Mesenchymal stem cell (in vitro differentiated cells and primary cell): ENCODE measurements at regions not wholly inside any gene's neighbourhood (a gene's known extent, or its start where the extent isn't known, plus 50 kb on each side); places are given as distances from the start of the nearest gene placed in this dataset.

Source experiments
- DNase-seq: peaks from one replicate; pipeline ENCODE4 v3.0.0-alpha.2; 2013
- H2AFZ ChIP-seq: one replicate; pipeline ENCODE4 v1.6.1; 2013; ENCODE audit warnings: low read depth, mild to moderate bottlenecking, control low read depth, inconsistent platforms, low read length, moderate library complexity
- H2AK5ac ChIP-seq: 2 replicates; pipeline ENCODE4 v1.6.1; 2013; ENCODE audit warnings: low read length, moderate library complexity, mild to moderate bottlenecking, inconsistent platforms; ENCODE audit not compliant: severe bottlenecking
- H2BK120ac ChIP-seq: one replicate; pipeline ENCODE4 v1.6.1; 2013; ENCODE audit warnings: low read depth, mild to moderate bottlenecking, inconsistent platforms, low read length, moderate library complexity
- H2BK12ac ChIP-seq, 2 experiments: one replicate each; pipeline ENCODE4 v1.6.1; 2013; ENCODE audit warnings: inconsistent platforms in 2 of 2, low read length in 2 of 2, mild to moderate bottlenecking in 2 of 2, moderate library complexity in 2 of 2, control low read depth in 1 of 2
- H2BK15ac ChIP-seq: one replicate; pipeline ENCODE4 v1.6.1; 2013; ENCODE audit warnings: mild to moderate bottlenecking, low read depth, inconsistent platforms; ENCODE audit not compliant: poor library complexity, severe bottlenecking
- H2BK5ac ChIP-seq: 2 replicates; pipeline ENCODE4 v1.6.1; 2013; ENCODE audit warnings: low read depth, mild to moderate bottlenecking, low read length, control low read depth, inconsistent platforms; ENCODE audit not compliant: poor library complexity, severe bottlenecking
- H3K14ac ChIP-seq, 2 experiments: one replicate each; pipeline ENCODE4 v1.6.1; 2013; ENCODE audit warnings: inconsistent platforms in 2 of 2, low read length in 2 of 2, control low read depth in 1 of 2, mild to moderate bottlenecking in 1 of 2, moderate library complexity in 1 of 2
- H3K18ac ChIP-seq, 2 experiments: one replicate each; pipeline ENCODE4 v1.6.1; 2013; ENCODE audit warnings: inconsistent platforms in 2 of 2, low read length in 2 of 2, control low read depth in 1 of 2, low read depth in 1 of 2, mild to moderate bottlenecking in 1 of 2
- H3K23ac ChIP-seq, 2 experiments: one replicate each; pipeline ENCODE4 v1.6.1; 2013; ENCODE audit warnings: inconsistent platforms in 2 of 2, low read length in 2 of 2, mild to moderate bottlenecking in 2 of 2, moderate library complexity in 2 of 2, control low read depth in 1 of 2
- H3K27ac ChIP-seq: 2 replicates; pipeline ENCODE4 v1.5.1; 2013; ENCODE audit warnings: mild to moderate bottlenecking, moderate library complexity, low read length, control low read depth, inconsistent platforms; ENCODE audit not compliant: poor library complexity, severe bottlenecking
- H3K27me3 ChIP-seq, 2 experiments: 2 replicates each; pipeline versions ENCODE4 v1.6.1 to v1.7.0; 2013; ENCODE audit warnings: low read length in 2 of 2, mild to moderate bottlenecking in 2 of 2, moderate library complexity in 2 of 2, control low read depth in 1 of 2, inconsistent platforms in 1 of 2; ENCODE audit not compliant: control insufficient read depth in 1 of 2, insufficient read depth in 1 of 2
- H3K36me3 ChIP-seq, 2 experiments: 2 replicates each; pipeline versions ENCODE4 v1.6.1 to v1.7.0; 2013; ENCODE audit warnings: low read length in 2 of 2, control low read depth in 1 of 2, inconsistent platforms in 1 of 2, low read depth in 1 of 2, mild to moderate bottlenecking in 1 of 2; ENCODE audit not compliant: insufficient read depth in 2 of 2, control insufficient read depth in 1 of 2
- H3K4ac ChIP-seq, 2 experiments: one replicate each; pipeline ENCODE4 v1.6.1; 2013; ENCODE audit warnings: inconsistent platforms in 2 of 2, low read length in 2 of 2, mild to moderate bottlenecking in 2 of 2, moderate library complexity in 2 of 2, control low read depth in 1 of 2, low read depth in 1 of 2
- H3K4me1 ChIP-seq: 2 replicates; pipeline ENCODE4 v1.6.1; 2013; ENCODE audit warnings: low read depth, low read length, control low read depth; ENCODE audit not compliant: control insufficient read depth, insufficient read depth
- H3K4me2 ChIP-seq: 2 replicates; pipeline ENCODE4 v1.6.1; 2013; ENCODE audit warnings: low read length, mild to moderate bottlenecking, inconsistent platforms; ENCODE audit not compliant: poor library complexity, severe bottlenecking
- H3K4me3 ChIP-seq, 2 experiments: 2 replicates each; pipeline versions ENCODE4 v1.5.1 to v1.7.0; 2013; ENCODE audit warnings: low read length in 2 of 2, mild to moderate bottlenecking in 2 of 2, control low read depth in 1 of 2, low read depth in 1 of 2; ENCODE audit not compliant: insufficient read depth in 1 of 2
- H3K79me1 ChIP-seq: replicated peaks from 2 replicates; pipeline ENCODE4 v1.6.1; 2013; ENCODE audit warnings: mild to moderate bottlenecking, control low read depth, low read length, inconsistent platforms; ENCODE audit not compliant: poor library complexity, severe bottlenecking
- H3K9ac ChIP-seq: 2 replicates; pipeline ENCODE4 v1.7.0; 2013; ENCODE audit warnings: mild to moderate bottlenecking, low read length, moderate library complexity
- H3K9me3 ChIP-seq: 2 replicates; pipeline ENCODE4 v1.7.0; 2013; ENCODE audit warnings: mild to moderate bottlenecking, low read length; ENCODE audit not compliant: control insufficient read depth
- H4K8ac ChIP-seq: one replicate; pipeline ENCODE4 v1.6.1; 2013; ENCODE audit warnings: inconsistent platforms, mild to moderate bottlenecking, low read length, moderate library complexity
- H4K91ac ChIP-seq: one replicate; pipeline ENCODE4 v1.6.1; 2013; ENCODE audit warnings: mild to moderate bottlenecking, low read length, inconsistent platforms
- WGBS: methylation state at CpG from one replicate; pipeline ENCODE4 v1.1.7; 2013; ENCODE audit warnings: mixed read lengths; 5-methylcytosine and 5-hydroxymethylcytosine counted together

DNA sequence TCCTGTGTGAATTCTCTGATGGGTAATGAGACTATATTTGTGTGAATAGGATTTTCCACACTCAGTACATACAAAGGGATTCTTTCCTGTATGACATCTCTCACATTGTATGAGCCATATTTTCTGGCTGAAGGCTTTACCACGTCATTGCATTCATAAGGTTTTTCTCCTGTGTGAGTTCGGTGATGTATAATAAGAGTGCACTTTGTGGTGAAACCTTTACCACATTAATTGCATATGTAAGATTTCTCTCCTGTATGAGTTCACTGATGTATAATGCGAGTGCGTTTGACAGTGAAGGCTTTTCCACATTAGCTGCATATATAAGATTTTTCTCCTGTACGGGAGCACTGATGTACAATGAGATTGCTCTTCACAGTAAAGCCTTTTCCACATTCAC lies 455.4 kb upstream of the CNTN5 start:
- H3K27me3 ChIP-seq = no peaks in the 10 kb centered on the region
- H3K4me1 ChIP-seq = no peaks in the 10 kb centered on the region
- no peak overlapping the region for H3K4me3 ChIP-seq
- H3K4me2 ChIP-seq = no peak overlapping the region
- no peak overlapping the region for H3K27ac ChIP-seq
- WGBS = no CpG with 5 or more reads among the region's 5 CpGs
- H2AK5ac ChIP-seq = no peak overlapping the region
- H3K9me3 ChIP-seq = peaks cover 6% of the 10 kb centered on the region
- no peak overlapping the region for H3K18ac ChIP-seq
- no peak for DNase-seq
- no peak overlapping the region for H2BK15ac ChIP-seq
- no peaks in the 10 kb centered on the region for H3K36me3 ChIP-seq
- H3K23ac ChIP-seq = no peak overlapping the region
- no peak overlapping the region for H2BK120ac ChIP-seq
- no peaks in the 10 kb centered on the region for H3K79me1 ChIP-seq
- H3K9ac ChIP-seq = no peak overlapping the region
- H4K8ac ChIP-seq = no peak overlapping the region
- no peak overlapping the region for H2BK5ac ChIP-seq
- no peak overlapping the region for H3K4ac ChIP-seq
- H3K14ac ChIP-seq = no peak overlapping the region
- H2AFZ ChIP-seq = no peak overlapping the region
- no peak overlapping the region for H4K91ac ChIP-seq
- no peak overlapping the region for H2BK12ac ChIP-seq

DNA sequence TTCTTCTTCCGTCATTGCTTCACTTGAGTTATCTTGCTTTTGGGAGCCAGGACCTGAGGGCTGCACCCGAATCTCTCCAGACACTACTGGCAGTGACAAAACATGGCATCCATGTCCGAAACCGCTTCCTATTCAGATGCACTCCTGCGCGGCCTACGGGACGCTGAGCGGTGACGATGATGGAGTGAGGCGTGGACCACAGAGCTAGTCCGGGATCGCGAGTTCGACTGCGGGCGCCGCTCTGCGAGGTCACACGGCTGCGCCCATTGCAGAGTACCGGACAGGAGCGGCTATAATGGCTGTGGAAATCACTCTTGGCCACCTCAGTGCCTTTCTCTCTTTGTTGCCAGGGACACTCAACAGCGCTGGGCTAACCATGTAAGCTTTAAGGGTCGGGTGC lies 453.8 kb upstream of the CNTN5 start:
- Histone ChIP-seq H2AK5ac (no peak overlapping the region), H2BK12ac (no peak overlapping the region), H3K4me1 (no peaks in the 10 kb centered on the region), H3K4me2 (no peak overlapping the region), H2BK5ac (no peak overlapping the region), H3K27me3 (no peaks in the 10 kb centered on the region), H3K79me1 (no peaks in the 10 kb centered on the region), H3K9ac (no peak overlapping the region), H2AFZ (no peak overlapping the region), H3K14ac (no peak overlapping the region), H4K8ac (no peak overlapping the region), H2BK120ac (no peak overlapping the region), H3K23ac (no peak overlapping the region), H2BK15ac (no peak overlapping the region), H3K4me3 (no peak overlapping the region), H3K18ac (no peak overlapping the region), H3K4ac (no peak overlapping the region), H3K27ac (no peak overlapping the region), H3K9me3 (peaks cover 6% of the 10 kb centered on the region), H4K91ac (no peak overlapping the region), H3K36me3 (no peaks in the 10 kb centered on the region)
- DNase-seq = no peak
- 96% methylated on average over 25 of the region's 25 CpGs for WGBS

DNA sequence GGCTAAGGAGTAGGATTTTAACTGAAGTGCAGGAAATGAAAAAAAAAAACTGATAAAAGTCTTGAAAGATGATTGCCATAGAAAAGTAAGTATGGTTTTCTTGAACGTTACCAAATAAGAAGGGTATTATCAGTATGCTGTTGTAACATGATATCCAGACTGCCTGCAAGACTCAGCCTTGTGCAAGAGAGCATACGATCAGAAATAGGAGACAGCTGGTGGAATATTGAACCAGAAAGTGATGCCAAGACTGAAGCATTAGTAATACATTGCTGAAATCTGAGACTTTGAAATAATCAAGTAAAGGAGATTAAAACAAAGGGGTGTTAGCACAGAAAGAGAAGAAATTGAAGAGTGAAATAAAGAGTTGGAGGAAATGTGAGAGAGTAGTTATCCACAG lies 452.7 kb upstream of the CNTN5 start:
- Histone ChIP-seq H4K91ac (no peak overlapping the region), H2AFZ (no peak overlapping the region), H3K27me3 (no peaks in the 10 kb centered on the region), H3K4ac (no peak overlapping the region), H2AK5ac (no peak overlapping the region), H3K9ac (no peak overlapping the region), H3K23ac (no peak overlapping the region), H3K79me1 (no peaks in the 10 kb centered on the region), H2BK12ac (no peak overlapping the region), H3K4me1 (no peaks in the 10 kb centered on the region), H2BK120ac (no peak overlapping the region), H3K9me3 (peaks cover 6% of the 10 kb centered on the region), H2BK15ac (no peak overlapping the region), H3K27ac (no peak overlapping the region), H3K4me3 (no peak overlapping the region), H4K8ac (no peak overlapping the region), H2BK5ac (no peak overlapping the region), H3K4me2 (no peak overlapping the region), H3K18ac (no peak overlapping the region), H3K36me3 (no peaks in the 10 kb centered on the region), H3K14ac (no peak overlapping the region)
- DNase-seq = no peak
- 63% methylated on average over 2 of the region's 2 CpGs for WGBS

DNA sequence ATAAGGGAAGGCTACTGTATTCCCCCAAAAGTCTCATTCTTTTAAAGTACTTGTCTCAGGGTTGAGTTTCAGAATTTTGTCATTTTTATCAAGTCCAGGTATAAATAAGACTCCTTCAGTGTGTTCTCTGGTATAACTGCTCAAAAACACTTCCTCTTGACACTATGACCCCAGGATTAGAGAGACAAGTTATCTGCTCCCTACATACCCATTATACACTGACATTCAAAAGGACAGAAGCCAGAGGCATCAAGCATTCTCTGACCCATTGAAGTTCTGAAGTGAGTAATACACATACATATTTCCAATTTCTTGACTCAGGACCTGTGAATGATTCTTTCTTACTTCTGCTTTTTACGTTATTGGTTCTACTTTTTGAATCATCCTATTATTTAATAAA lies 447.8 kb upstream of the CNTN5 start:
- H3K4me3 ChIP-seq = no peak overlapping the region
- no peaks in the 10 kb centered on the region for H3K27me3 ChIP-seq
- WGBS = 92% methylated on average over 1 of the region's 1 CpG
- no peaks in the 10 kb centered on the region for H3K36me3 ChIP-seq
- H3K23ac ChIP-seq = no peak overlapping the region
- H2BK5ac ChIP-seq = no peak overlapping the region
- H3K14ac ChIP-seq = no peak overlapping the region
- H2BK12ac ChIP-seq = no peak overlapping the region
- no peak overlapping the region for H3K18ac ChIP-seq
- no peak for DNase-seq
- H3K9ac ChIP-seq = no peak overlapping the region
- H3K4me2 ChIP-seq = no peak overlapping the region
- no peak overlapping the region for H2BK15ac ChIP-seq
- H3K79me1 ChIP-seq = no peaks in the 10 kb centered on the region
- no peak overlapping the region for H2AK5ac ChIP-seq
- H3K4ac ChIP-seq = no peak overlapping the region
- H3K4me1 ChIP-seq = no peaks in the 10 kb centered on the region
- no peak overlapping the region for H2AFZ ChIP-seq
- no peak overlapping the region for H4K8ac ChIP-seq
- no peak overlapping the region for H2BK120ac ChIP-seq
- no peak overlapping the region for H4K91ac ChIP-seq
- no peak overlapping the region for H3K27ac ChIP-seq
- H3K9me3 ChIP-seq = peaks cover 6% of the 10 kb centered on the region
